ENCODE measurements at regions not wholly inside any gene's neighbourhood (a gene's known extent, or its start where the extent isn't known, plus 50 kb on each side); places are given as distances from the start of the nearest gene placed in this dataset.

DNA sequence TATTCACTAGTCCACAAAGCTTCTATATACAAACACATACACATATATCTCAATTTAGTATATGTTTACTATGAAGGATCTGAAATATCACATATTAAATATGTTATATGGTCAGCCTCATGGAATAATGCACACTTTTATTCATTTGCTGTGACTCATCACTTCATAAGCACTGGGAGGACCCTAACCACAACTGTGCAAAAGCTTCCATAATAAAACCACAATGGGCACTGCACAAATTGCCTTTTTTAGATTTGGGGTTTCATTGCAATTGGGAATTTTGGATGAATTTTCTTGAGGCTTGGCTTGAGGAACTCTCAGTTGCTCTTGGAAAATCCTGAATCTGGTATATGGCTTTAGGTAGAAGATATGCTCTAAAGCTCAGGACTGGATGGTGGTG is 399.4 kb downstream of the C12orf75 start:
- no peak for DNase-seq (ENCODE audit: insufficient read length, low spot score)
- TF ChIP-seq POLR2A (IDR thresholded peaks at IDR 0.05; ENCODE audit: low read depth, low read length): no peak
- FAIRE-seq: no peak

DNA sequence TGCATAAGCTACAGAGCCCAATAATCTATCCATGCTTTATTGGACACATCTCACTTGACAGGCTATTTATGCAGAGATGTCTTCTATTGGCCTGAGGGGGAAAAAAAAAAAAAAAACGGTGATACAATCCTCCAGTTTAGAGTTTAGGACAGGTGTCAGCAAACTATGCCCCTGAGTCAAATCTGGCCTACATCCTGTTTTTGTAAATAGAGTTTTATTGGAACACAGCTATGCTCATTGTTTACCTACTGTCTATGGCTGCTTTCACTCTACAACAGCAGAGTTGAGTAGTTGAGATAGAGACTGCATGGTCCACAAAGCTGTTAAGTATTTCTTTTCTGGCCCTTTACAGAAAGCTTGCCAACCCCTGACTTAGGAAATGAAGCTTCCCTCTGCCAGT is 403.1 kb downstream of the C12orf75 start:
- DNase-seq (ENCODE audit: insufficient read length, low spot score) (no peak), FAIRE-seq (no peak)
- no peak for TF ChIP-seq POLR2A (IDR thresholded peaks at IDR 0.05; ENCODE audit: low read depth, low read length)

DNA sequence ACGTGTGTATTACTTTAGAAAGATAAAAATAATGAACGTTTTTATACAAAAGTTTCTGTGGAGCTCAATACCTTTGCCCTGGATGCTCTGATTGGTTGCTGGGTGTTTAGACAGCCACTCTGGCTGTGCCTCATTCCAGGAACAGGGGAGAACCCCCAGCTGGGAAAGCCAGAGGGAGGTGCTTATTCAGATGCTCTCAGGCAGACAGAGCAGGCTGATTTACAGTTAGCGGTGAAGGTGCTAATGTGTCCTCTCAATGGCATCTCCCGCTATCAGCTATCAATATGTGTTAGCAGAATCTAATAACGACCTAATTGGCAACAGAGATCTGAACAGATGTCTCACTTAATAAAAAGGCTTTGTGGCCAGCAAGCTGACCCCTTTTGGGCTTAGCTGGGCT is 402.3 kb downstream of the NUAK1 start:
- DNase-seq (ENCODE audit: insufficient read length, low spot score): no peak
- FAIRE-seq: no peak
- TF ChIP-seq POLR2A (IDR thresholded peaks at IDR 0.05; ENCODE audit: low read depth, low read length): no peak

DNA sequence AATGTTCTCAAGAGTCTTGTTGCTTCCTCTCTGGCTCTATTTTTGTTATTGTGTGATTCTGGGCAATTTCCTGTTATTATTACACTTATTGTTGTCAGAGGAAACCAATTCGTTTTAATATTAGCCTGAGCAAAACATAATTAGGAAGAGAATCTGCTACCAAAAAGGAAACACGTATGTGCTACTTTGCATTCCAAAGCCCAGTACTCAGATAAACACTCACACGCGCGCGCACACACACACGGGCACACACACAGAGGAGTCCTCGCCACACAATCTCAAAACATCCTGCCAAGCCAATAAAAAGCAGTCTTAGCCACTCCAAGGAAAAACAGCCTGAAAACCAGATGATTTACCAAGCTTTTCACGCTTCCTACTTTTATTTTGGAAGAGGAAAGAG is 400.7 kb downstream of the NUAK1 start:
- TF ChIP-seq POLR2A (IDR thresholded peaks at IDR 0.05; ENCODE audit: low read depth, low read length): no peak
- FAIRE-seq (no peak), DNase-seq (ENCODE audit: insufficient read length, low spot score) (no peak)

DNA sequence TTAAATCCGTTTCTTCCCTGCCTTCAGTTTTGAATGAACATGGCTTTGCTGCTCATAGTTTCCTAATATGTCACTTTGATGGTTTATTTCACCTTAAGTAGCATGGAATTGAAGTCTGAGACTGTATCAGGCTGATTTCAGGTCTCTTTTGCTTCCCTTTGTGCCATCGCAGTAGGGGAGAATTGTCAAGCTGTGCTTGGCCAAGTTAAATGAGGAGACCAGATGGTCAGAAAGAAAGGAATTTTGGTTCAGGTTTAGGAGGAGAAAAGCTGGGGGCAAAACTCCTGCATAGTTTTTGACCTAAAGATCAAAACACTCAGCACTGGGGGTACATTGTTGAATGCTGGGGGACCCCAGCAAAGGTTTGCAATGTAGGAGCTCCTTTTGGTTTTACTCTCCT is 398.4 kb downstream of the NUAK1 start:
- TF ChIP-seq POLR2A (IDR thresholded peaks at IDR 0.05; ENCODE audit: low read depth, low read length): no peak
- FAIRE-seq (no peak), DNase-seq (ENCODE audit: insufficient read length, low spot score) (no peak)

DNA sequence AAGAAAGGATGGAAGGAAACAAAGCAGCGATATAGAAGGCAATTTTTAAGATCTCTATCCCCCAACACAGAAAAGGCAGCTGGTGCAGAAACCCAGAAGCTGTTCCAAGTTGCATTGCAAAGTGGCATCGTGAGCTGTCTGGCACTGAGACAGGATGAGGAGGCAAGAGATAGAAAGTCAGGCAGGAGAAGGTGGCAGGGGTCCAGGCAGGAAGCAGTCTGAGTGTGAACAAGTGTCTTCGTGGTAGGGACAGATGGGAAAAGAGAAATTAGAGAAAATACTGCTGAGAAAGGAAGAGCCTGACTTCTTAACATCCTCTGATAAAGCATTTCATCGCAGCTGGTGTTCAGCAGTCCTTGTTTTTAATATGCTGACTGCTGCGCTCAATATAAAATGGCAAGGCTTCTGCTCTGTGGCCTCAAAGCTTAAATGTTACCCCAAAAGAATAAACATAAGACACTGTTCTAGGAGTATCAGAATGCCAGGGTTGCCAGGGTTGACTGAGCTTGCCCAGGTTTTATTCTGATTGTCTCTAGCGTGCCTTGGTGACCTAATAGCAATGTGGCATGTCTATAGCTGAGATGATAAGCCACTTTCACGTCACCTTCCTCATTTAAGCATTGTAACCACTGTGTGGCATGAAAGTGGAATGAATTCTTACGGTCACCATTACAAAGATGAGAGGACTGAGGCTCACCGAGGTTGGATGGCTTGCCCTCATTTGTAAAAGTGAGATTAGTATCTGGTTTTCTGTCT is 397.6 kb downstream of the NUAK1 start:
- DNase-seq (ENCODE audit: insufficient read length, low spot score) (no peak), FAIRE-seq (no peak)
- no peak for TF ChIP-seq POLR2A (IDR thresholded peaks at IDR 0.05; ENCODE audit: low read depth, low read length)

DNA sequence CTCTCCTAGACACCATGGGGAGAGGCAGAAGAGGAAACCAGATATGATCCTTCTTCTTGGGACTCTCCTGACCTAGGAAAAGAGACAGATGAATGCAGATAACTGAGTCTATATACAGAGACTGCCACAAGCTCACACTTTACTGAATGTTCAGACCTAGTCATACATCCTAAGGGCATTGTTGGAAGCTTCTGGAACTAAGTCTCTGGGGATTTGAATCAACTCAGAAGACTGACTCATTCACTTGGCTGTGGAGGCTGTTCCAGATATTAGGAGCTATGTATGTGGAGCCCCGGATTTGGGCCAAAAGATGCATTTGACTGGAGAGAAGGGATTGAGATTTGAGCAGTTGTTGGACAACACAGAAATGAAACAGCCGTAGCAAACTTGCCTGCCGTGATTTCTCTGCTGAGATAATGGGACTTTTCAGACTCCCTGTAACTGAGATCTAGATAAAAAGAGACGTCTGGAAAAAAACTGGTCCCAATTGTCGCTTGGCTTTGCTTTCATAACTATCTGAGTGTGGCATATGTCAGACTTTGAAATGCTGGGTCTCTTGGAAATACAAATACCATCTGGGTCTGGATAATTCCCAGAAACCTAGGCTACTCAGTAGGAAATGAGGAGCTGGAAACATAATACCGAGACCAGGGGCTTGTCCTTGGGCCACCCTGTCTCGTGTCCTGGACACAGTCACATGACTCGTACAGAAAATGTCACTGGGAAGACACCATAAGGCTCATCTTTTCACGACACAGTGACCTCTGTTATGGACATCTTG is 396.8 kb downstream of the NUAK1 start:
- no peak for DNase-seq (ENCODE audit: insufficient read length, low spot score)
- no peak for FAIRE-seq
- no peak for TF ChIP-seq POLR2A (IDR thresholded peaks at IDR 0.05; ENCODE audit: low read depth, low read length)

DNA sequence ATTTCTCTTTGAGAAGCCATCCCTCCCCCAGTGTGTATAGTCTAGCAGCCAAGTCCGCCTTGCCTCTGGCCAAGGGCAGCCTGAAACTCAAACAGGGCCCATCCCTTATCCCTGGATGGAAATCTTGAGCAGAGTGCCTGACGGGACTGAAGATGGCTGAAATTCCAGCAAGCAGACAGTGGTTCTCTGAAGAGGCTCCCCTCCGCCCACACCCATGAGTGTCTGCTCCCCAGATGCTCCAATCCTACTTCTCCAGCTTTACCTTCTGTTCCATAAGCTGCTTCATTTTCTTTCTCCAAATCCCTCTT is 396.2 kb downstream of the NUAK1 start:
- FAIRE-seq: no peak
- no peak for TF ChIP-seq POLR2A (IDR thresholded peaks at IDR 0.05; ENCODE audit: low read depth, low read length)
- DNase-seq (ENCODE audit: insufficient read length, low spot score): no peak

DNA sequence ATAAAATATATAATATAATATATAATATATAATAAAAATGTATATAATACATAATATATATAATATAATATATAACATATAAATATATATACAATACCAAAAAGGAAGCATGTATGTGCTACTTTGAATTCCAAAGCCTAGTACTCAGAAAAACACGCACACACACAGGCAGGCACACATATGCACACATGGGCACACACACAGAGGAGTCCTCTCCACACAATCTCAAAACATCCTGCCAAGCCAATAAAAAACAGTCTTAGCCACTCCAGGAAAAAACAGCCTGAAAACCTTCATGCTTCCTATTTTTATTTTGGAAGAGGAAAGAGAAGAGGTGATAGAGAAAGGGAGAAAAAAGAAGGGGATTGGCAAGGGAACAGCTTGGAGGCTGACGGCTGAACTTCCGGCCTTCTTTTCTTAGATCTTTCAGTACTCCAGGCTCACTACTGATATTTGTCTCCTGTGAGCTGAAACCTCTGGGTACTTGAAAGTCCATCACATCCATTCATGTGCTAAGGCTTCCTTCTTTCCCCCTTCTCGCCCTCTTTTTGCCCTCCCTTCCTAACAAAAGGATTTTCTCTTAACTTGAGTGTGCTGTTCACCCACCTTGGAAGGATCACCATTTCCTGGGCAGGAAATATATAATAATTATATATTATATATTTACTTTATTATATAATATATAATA is 394.2 kb downstream of the NUAK1 start:
- FAIRE-seq: no peak
- no peak for TF ChIP-seq POLR2A (IDR thresholded peaks at IDR 0.05; ENCODE audit: low read depth, low read length)

DNA sequence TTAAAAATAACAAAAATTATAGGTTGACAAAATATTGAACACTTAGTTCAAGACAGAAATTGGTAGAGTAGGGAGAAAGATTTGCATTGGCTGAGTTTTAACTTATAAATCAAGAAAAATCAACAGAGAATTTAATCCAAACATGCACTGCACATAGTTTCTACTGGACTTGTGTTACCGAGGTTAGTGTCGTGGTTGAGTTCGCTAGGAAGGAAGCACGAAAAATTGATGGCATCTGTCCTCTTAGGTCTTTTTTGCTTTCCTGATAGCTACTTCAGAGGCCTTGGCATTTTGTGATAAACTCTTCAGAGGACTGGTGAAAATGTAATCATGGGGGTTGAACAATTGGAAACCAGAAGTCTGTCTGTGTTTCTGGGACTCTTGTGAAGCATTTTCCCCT is 392.9 kb downstream of the NUAK1 start:
- no peak for DNase-seq (ENCODE audit: insufficient read length, low spot score)
- no peak for TF ChIP-seq POLR2A (IDR thresholded peaks at IDR 0.05; ENCODE audit: low read depth, low read length)
- FAIRE-seq: no peak

More for the DNA sequence above, 394.2 kb downstream of the NUAK1 start:
- no peak for DNase-seq (ENCODE audit: insufficient read length, low spot score)

DNA sequence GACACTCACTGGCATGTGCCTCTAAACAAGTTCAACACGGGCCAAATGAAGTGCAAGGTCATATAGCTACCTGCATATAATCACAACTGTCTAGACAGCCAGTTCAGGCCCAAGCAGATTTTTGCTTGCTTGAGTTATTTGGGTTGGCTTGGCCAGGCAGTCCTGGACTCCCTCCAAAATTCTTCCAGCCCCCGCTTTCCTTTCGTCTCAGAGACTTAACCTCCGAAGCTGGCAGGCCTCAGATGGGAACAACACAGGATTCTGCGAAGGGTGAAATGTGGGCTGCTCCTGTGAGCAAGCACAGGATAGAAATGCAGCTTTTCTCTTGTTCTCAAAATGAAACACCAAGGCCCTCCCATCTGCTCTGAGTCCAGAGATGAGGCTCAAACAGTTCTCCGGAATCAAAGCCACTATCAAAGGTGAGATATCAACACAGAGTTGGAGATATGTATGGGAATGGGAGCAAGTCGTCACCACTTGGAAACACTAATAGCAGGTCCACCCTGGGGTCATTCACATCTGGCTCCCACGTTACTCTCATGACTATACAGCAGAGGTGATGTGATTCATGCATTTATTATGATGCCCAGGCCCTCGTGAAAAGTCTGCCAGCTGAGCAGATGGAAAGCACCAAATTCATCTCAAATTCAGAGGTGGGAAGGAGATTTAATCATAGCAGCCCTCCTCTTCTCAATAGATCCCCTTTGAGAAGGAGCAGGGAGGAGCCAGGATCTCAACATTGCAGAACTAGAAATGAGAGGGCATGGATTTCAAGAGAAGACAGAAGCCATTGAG is 389.8 kb downstream of the NUAK1 start:
- no peak for DNase-seq (ENCODE audit: insufficient read length, low spot score)
- TF ChIP-seq POLR2A (IDR thresholded peaks at IDR 0.05; ENCODE audit: low read depth, low read length): no peak
- no peak for FAIRE-seq

DNA sequence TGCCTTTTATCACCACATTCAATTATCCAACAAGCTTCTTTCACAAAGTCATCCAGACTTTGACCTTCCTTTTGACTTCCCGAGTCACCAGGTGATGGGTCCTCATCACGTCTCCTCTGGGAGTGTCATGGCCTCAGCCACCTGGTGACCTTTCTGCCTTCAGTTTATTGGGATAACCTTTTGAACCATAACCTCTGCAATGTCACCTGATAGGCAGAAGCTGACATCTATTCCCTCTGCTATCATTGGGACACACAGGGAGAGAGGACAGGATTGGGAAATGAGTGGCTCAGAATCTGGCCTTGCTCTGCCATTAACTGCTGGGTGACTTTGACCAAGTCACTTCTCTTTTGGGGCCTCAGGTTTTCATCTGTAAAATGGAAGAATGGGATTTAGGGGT is 388.7 kb downstream of the NUAK1 start:
- no peak for TF ChIP-seq POLR2A (IDR thresholded peaks at IDR 0.05; ENCODE audit: low read depth, low read length)
- DNase-seq (ENCODE audit: insufficient read length, low spot score) (no peak), FAIRE-seq (no peak)

DNA sequence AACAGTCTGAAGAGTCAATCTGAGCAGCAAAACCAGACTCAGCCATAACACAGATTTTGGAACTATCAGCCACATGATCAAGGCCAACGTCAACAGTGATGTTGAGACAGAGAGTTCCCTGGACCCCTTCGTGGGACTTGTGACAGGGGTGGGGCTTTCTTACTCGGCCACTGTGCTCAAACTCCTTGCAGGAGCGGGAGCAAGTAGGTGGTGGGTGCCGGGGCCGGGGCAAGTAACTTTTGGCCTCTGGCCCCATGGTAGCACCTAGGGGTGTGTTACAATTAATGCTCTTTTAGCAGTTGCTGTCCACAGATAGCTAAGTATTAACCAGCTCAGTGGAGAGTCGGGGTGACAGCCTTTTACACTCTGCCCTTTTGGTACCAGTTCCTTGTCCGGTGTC is 384.4 kb downstream of the NUAK1 start:
- DNase-seq (ENCODE audit: insufficient read length, low spot score): no peak
- TF ChIP-seq POLR2A (IDR thresholded peaks at IDR 0.05; ENCODE audit: low read depth, low read length): no peak
- FAIRE-seq: no peak

DNA sequence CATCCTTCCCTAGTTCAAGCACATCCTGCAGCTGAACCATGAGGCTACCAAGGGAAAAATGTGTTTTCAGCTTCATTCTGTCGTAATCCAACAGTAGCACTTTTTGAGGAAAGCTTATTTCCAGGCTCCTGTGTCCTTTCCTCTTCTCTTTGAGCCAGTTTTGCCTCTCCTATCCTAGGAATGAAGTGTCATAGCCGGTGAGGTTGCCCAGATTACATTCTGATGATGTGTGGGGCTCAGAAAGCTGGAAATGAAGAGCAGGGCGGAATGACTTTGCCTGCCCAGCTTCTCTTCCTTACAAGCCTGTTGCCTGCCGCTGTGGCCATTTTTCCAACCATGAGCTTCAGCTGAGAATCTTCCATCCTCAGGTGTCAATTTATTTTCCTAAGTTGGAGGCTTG is 381.8 kb downstream of the NUAK1 start:
- DNase-seq (ENCODE audit: insufficient read length, low spot score): no peak
- FAIRE-seq: no peak
- TF ChIP-seq POLR2A (IDR thresholded peaks at IDR 0.05; ENCODE audit: low read depth, low read length): no peak

Data from H54 (cell line).